ENCODE measurements at regions not wholly inside any gene's neighbourhood (a gene's known extent, or its start where the extent isn't known, plus 50 kb on each side); places are given as distances from the start of the nearest gene placed in this dataset.

DNA sequence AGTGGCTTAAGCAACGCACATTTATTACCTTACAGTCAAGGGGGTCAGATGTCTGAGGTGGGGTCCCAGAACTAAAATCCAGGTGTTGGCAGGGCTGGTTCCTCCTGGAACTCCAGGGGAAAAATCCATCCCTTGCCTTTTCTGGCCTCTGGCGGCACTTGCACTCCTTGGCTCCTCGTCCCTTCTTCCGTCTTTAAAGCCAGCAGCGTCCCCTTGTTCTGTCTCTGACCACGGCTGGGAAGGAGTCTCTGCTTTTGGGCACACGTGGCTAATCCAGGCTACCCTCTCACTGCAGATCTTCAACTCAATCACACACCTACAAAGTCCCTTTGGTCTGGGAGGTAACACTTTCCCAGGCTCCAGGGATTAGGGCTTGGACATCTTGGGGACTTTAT lies 73.5 kb upstream of the WNT7B start:
- Histone ChIP-seq H3K4me1 (ENCODE audit: control insufficient read depth, low read length) (peaks cover 26% of the 10 kb centered on the region), H3K4me3 (ENCODE audit: low read length) (no peak overlapping the region), H3K79me2 (ENCODE audit: control insufficient read depth, low read length) (peaks cover 14% of the 10 kb centered on the region), H3K36me3 (ENCODE audit: control insufficient read depth, low read length) (no peaks in the 10 kb centered on the region), H3F3A (ENCODE audit: control insufficient read depth, insufficient read depth) (no peaks in the 10 kb centered on the region; the same call in 1 of the 2 replicates), H3K4me2 (ENCODE audit: low read length) (no peak overlapping the region), H3K27me3 (ENCODE audit: control insufficient read depth, low read length) (peaks cover 15% of the 10 kb centered on the region), H3K27ac (ENCODE audit: low read depth, low read length) (no peak overlapping the region), H4K20me1 (ENCODE audit: control insufficient read depth, insufficient read depth, low read depth, low read length) (no peaks in the 10 kb centered on the region), H3K9me2 (replicated peaks; ENCODE audit: control insufficient read depth, low read length) (no peaks in the 10 kb centered on the region), H3K9me3 (ENCODE audit: control insufficient read depth, insufficient read depth, low read length) (no peaks in the 10 kb centered on the region)
- TF ChIP-seq, protein P1, sequence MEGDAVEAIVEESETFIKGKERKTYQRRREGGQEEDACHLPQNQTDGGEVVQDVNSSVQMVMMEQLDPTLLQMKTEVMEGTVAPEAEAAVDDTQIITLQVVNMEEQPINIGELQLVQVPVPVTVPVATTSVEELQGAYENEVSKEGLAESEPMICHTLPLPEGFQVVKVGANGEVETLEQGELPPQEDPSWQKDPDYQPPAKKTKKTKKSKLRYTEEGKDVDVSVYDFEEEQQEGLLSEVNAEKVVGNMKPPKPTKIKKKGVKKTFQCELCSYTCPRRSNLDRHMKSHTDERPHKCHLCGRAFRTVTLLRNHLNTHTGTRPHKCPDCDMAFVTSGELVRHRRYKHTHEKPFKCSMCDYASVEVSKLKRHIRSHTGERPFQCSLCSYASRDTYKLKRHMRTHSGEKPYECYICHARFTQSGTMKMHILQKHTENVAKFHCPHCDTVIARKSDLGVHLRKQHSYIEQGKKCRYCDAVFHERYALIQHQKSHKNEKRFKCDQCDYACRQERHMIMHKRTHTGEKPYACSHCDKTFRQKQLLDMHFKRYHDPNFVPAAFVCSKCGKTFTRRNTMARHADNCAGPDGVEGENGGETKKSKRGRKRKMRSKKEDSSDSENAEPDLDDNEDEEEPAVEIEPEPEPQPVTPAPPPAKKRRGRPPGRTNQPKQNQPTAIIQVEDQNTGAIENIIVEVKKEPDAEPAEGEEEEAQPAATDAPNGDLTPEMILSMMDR (IDR thresholded peaks at IDR 0.05; ENCODE audit: low read depth, low read length, poor library complexity, severe bottlenecking) = no peak
- no peak for TF ChIP-seq EZH2phosphoT487 (IDR thresholded peaks at IDR 0.05; ENCODE audit: borderline replicate concordance, low read length)

DNA sequence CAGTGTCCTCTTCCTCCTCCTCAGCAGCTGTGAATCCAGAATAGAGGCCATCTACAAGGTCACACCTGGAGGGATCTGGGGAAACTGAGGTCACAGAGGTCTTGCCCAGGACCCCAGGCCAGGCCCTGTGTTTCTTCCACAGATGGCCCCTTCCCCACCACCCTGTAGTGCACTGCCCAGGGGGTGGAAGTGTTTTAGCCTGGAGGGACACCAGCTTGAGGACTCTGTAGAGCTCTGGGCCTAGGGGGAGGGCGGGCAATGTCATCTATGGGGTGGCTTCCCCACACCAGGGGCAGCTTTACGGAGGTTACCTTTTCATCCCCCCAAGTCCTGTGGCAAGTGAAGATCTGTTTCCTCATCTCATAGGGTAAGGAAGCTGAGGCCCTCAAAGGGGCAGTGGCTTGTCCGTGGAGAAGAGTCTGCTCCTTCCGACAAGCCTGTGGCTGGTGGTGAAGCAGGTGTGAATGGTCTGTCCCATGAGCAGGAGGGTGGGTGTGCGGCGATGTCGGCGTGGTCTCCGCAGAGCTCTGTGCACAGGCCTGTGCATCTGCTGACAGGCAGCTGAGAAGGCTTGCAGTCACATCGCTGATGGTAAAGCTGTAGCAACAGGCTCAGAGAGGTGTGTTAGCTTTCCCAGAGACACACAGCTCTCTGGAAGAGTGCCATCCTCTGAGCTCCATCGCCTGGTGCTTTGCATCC lies 74.1 kb upstream of the WNT7B start:
- peaks cover 21% of the 10 kb centered on the region for H3K79me2 ChIP-seq (ENCODE audit: control insufficient read depth, low read length)
- H3K27me3 ChIP-seq (ENCODE audit: control insufficient read depth, low read length) = peaks cover 9% of the 10 kb centered on the region
- peaks cover 33% of the 10 kb centered on the region for H3K4me1 ChIP-seq (ENCODE audit: control insufficient read depth, low read length)
- no peaks in the 10 kb centered on the region for H4K20me1 ChIP-seq (ENCODE audit: control insufficient read depth, insufficient read depth, low read depth, low read length)
- no peak overlapping the region for H3K4me3 ChIP-seq (ENCODE audit: low read length)
- no peak overlapping the region for H3K4me2 ChIP-seq (ENCODE audit: low read length)
- H3F3A ChIP-seq (ENCODE audit: control insufficient read depth, insufficient read depth) = no peaks in the 10 kb centered on the region; the same call in 1 of the 2 replicates
- no peaks in the 10 kb centered on the region for H3K9me2 ChIP-seq (replicated peaks; ENCODE audit: control insufficient read depth, low read length)
- H3K36me3 ChIP-seq (ENCODE audit: control insufficient read depth, low read length) = no peaks in the 10 kb centered on the region
- no peak overlapping the region for H3K27ac ChIP-seq (ENCODE audit: low read depth, low read length)
- no peaks in the 10 kb centered on the region for H3K9me3 ChIP-seq (ENCODE audit: control insufficient read depth, insufficient read depth, low read length)
- TF ChIP-seq EZH2phosphoT487 (IDR thresholded peaks at IDR 0.05; ENCODE audit: borderline replicate concordance, low read length) = no peak

DNA sequence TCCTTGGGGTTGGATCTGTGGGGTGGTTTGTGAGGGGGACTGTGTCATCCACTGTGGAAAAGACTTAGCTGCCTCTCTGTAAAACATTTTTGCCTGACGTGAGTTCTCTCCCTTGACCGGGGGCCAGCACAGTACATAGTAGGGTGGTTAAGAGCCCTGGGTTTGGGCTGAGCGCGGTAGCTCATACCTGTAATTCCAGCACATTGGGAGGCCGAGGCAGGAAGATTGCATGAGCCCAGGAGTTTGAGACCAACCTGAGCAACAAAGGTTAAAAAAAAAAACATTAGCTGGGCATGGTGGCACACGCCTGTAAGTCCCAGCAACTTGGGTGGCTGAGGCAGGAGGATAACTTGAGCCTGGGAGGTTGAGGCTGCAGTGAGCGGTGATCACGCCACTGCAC lies 74.7 kb upstream of the WNT7B start:
- Histone ChIP-seq H3F3A (ENCODE audit: control insufficient read depth, insufficient read depth) (peaks cover 2% of the 10 kb centered on the region), H3K27ac (ENCODE audit: low read depth, low read length) (no peak overlapping the region), H3K4me3 (ENCODE audit: low read length) (no peak overlapping the region), H3K4me2 (ENCODE audit: low read length) (no peak overlapping the region), H3K36me3 (ENCODE audit: control insufficient read depth, low read length) (no peaks in the 10 kb centered on the region), H3K9me3 (ENCODE audit: control insufficient read depth, insufficient read depth, low read length) (no peaks in the 10 kb centered on the region), H3K79me2 (ENCODE audit: control insufficient read depth, low read length) (peaks cover 26% of the 10 kb centered on the region), H3K27me3 (ENCODE audit: control insufficient read depth, low read length) (peaks cover 5% of the 10 kb centered on the region; the same call in 1 of the 2 replicates), H3K4me1 (ENCODE audit: control insufficient read depth, low read length) (peaks cover 38% of the 10 kb centered on the region), H3K9me2 (replicated peaks; ENCODE audit: control insufficient read depth, low read length) (no peaks in the 10 kb centered on the region), H4K20me1 (ENCODE audit: control insufficient read depth, insufficient read depth, low read depth, low read length) (no peaks in the 10 kb centered on the region)
- TF ChIP-seq, protein P1 (IDR thresholded peaks at IDR 0.05; ENCODE audit: low read depth, low read length, poor library complexity, severe bottlenecking) = no peak
- TF ChIP-seq EZH2phosphoT487 (IDR thresholded peaks at IDR 0.05; ENCODE audit: borderline replicate concordance, low read length) = no peak

DNA sequence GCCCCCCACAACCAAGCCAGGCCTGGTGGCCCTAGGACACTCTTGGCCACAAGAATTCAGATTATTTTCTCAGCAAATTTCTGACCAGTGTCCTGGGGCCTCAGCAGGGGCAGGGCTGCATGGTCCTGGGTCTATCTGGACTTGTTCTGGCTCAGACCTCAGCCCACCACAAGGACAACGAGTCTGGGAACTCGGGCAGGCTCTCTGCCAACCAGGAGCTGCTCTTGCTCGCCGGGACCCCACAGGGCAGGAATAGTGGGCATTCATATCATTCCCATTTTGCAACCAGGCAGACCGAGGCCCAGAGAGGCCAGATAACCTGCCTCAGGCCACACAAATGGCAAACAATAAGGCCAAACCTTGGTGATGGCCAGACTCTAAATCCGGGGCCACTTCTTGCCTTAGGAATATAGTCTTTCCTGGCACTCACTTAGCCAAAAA lies 75.4 kb upstream of the WNT7B start:
- peaks cover 28% of the 10 kb centered on the region for H3K79me2 ChIP-seq (ENCODE audit: control insufficient read depth, low read length)

More for the DNA sequence above, 75.4 kb upstream of the WNT7B start:
- Histone ChIP-seq H3K9me2 (replicated peaks; ENCODE audit: control insufficient read depth, low read length) (no peaks in the 10 kb centered on the region), H3K4me1 (ENCODE audit: control insufficient read depth, low read length) (peaks cover 45% of the 10 kb centered on the region), H3K9me3 (ENCODE audit: control insufficient read depth, insufficient read depth, low read length) (no peaks in the 10 kb centered on the region), H3K4me3 (ENCODE audit: low read length) (peak overlapping the region; percentile 81), H3K4me2 (ENCODE audit: low read length) (peak overlapping the region; percentile 78), H3K27me3 (ENCODE audit: control insufficient read depth, low read length) (peaks cover 3% of the 10 kb centered on the region; the same call in 1 of the 2 replicates), H3K36me3 (ENCODE audit: control insufficient read depth, low read length) (no peaks in the 10 kb centered on the region), H3F3A (ENCODE audit: control insufficient read depth, insufficient read depth) (peaks cover 9% of the 10 kb centered on the region), H4K20me1 (ENCODE audit: control insufficient read depth, insufficient read depth, low read depth, low read length) (no peaks in the 10 kb centered on the region), H3K27ac (ENCODE audit: low read depth, low read length) (no peak overlapping the region)
- no peak for TF ChIP-seq EZH2phosphoT487 (IDR thresholded peaks at IDR 0.05; ENCODE audit: borderline replicate concordance, low read length)
- TF ChIP-seq, protein P1 (IDR thresholded peaks at IDR 0.05; ENCODE audit: low read depth, low read length, poor library complexity, severe bottlenecking) = no peak
